HG02642 (cell line): ENCODE measurements at regions not wholly inside any gene's neighbourhood (a gene's known extent, or its start where the extent isn't known, plus 50 kb on each side); places are given as distances from the start of the nearest gene placed in this dataset.
"Not testable (repeated sequence)": the region's sequence is repeated elsewhere in the genome, so short reads cannot be mapped to it uniquely, and the experiment has no call there.

Source experiments
- ATAC-seq: cut with Tn5 transposase; IDR thresholded peaks from one replicate; pipeline ENCODE4 v1.9.1; 2021; ENCODE audit warnings: mild to moderate bottlenecking; ENCODE audit not compliant: unreplicated experiment, poor library complexity

DNA sequence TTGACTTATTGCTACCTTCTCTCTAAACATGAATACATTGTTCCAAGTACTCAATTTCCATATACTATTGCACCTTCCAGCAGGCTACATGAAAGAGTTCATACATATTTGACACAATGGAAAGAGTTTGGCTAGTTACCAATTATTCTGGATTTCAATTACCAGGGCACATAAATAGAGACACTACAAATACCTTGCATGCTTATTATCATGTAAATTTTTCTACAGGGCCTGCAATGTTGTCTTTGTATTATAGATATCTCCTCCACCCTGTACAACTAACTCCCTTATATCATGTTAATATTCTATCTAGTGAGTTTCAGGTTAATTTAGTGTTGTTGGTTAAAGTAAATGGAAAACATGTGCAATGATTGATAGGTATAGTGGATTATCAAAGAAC, 540.7 kb upstream of the SLITRK5 start:
- ATAC-seq: no peak

DNA sequence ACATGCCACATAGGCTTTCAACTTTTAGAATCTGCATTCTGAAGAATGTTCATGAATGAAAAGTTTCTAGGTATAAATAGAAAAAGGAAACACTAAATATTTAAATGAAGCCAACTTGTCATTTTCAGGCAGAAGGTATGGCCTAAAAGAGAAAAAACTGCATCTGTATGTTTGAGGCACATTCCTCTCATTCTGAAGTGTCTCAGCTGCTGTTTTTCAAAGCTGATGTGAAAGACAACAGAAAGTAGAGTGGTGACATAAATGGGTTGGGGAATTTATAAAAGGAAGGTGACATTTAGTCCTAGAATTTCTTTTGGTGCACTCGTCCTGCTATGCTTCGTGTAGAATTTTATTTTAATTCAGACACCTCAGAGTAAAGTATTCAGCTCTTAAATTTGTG, 539.6 kb upstream of the SLITRK5 start:
- no peak for ATAC-seq

DNA sequence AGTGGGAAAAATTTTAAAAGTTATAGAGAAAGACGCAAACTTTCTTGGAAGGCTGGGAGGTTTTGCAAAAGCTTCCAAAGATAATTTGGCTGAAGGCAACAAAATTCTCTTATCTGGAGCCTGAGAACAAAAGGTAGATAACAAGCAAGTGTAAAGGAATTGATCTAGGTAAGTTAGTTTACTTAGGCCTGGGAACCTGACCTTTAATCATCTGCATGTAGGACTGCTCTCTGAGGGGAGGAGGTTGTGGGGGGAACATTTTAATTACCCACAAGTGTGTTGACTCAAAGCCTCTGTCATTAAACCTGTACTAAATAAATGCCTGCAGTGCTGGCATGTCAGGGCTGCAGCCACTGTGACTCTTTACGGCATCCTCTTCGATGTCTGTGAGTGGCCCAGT, 532.3 kb upstream of the SLITRK5 start:
- ATAC-seq: no peak

DNA sequence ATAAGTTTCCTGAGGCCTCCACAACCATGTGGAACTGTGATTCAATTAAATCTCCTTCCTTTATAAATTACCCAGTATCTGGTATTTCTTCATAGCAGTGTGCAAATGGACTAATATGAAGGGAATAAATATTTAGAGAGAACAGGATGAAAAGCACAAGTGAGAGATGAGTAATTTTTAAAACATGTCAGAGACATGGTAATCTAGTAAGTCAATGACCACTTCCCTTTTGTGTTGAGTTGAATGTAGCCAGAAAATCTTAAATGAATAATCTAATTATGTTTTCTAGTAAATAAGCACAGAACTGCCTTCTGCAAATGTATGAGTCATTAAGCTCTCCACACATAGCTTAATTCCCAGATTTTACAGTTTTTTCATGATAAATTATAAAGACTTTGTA, 524.1 kb upstream of the SLITRK5 start:
- ATAC-seq: no peak

DNA sequence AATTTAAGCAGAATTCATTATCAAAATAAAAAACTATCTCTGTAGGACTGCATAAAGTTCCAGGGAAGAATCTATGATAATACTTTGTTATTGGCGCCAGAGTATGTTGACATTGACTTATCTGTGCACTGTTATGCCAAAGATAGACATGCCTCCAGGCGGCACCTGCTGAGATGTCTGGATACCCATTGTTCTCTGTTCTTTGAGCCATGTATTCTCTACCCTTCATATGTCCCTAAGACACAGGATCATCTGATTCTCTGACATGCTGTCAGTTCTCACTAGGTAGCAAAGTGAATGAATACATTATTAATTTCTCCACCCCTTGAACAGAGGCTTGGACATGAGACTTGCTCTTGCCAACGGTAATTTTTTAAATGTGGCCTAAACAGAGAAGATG, 517.8 kb upstream of the SLITRK5 start:
- ATAC-seq: no peak

DNA sequence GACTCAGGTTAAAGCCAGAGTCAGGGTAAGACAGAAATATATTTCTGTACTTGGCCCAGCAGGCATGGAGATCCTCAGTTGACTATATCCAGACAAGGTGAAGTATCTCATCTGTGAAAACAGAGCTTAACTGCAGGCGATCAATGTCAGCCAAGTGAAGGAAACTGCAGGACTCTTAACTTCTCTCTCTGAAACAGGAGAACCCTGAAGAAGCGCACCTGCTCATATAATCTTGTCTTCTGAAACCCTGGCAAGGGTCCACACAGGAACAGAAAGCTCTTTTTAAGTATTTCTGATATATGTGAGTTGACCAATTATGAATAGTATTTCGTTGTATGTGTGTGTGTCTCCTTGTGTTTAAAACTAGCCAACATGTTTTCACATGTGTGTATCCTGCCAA, 504.8 kb upstream of the SLITRK5 start:
- ATAC-seq: no peak

DNA sequence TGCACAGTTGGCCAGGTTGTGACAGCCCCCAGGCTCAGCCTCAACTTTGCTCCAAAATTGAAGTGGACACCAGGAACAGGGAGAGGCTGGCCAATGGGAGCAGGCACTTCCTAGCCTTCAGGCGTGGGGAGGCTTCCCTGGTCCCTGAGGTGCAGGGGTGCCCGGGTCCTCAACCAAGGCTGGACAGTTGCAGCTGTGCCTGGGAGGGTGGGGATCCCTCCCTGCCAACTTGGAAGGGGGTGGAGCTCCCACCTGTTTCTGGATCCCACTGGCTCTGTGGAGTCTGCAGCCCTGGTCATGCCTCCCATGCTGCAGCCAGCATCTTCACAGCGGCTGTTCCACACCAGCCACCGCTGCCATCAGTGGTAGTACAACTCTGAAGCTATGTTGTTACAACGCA, 502.8 kb upstream of the SLITRK5 start:
- no peak for ATAC-seq

DNA sequence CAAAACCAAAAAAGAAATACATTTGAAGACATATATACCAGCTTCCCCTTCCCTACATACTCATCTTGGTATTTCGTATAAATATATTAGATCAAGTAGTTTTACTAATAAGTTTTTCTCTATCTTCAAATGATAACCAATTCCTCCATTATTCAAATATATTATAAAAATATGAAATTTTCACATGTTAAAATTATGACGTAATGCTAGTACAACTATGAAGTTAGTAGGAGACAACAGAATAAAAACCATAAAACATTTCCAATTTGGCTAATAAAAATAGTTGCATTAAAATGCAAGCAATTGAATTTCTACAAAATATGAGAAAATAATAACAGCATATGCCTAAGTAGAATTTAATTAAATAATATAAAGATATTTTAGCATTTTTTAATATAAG, 501.8 kb upstream of the SLITRK5 start:
- ATAC-seq: no peak

DNA sequence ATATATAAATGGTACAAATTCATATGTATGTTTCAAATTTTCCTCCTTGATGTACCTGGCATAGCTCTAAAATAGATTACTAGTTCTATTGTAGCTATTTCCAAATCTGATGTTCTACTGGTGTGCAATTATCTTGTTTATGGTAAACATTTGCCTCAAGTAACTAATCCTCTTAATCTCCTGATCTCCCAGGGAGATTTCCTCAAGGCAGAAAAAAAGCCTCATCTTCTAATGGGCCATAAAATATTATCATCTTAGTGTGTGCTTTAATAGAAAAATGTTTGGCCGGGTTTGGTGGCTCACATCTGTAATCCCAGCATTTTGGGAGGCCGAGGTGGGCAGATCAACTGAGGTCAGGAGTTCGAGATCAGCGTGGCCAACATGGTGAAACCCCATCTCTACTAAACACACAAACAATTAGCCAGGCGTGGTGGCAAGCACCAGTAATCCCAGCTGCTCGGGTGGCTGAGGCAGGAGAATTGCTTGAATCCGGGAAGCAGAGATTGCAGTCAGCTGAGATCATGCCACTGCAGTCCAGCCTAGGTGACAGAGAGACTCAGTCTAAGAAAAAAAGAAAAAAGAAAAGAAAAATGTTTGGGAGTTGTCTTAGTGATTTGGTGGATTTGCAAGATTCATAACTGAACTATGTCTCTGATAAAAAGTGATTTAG, 498.9 kb upstream of the SLITRK5 start:
- no peak for ATAC-seq

DNA sequence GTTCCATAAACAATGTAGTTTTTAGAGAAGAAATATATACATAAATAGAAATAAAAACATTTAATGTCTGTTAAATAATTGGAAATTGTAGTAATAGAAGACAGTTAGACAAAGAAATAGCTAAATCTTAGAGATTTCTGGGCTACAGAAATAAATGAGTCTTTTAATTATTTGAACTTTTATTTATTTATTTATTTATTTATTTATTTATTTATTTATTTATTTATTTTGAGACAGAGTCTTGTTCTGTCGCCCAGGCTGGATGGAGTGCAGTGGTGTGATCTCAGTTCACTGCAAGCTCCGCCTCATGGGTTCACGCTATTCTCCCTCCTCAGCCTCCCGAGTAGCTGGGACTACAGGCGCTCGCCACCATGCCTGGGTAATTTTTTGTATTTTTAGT, 486.0 kb upstream of the SLITRK5 start:
- ATAC-seq: not testable (repeated sequence)

DNA sequence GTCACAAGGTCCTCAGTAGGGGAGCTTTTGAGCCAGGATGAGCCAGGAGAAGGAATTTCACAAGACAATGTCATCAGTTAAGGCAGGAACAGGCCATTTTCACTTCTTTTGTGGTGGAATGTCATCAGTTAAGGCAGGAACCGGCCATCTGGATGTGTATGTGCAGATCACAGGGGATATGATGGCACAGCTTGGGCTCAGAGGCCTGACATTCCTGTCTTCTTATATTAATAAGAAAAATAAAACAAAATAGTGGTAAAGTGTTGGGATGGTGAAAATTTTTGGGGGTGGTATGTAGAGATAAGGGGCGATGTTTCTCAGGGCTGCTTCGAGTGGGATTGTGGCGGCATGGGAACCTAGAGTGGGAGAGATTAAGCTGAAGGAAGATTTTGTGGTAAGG, 484.5 kb upstream of the SLITRK5 start:
- not testable (repeated sequence) for ATAC-seq

DNA sequence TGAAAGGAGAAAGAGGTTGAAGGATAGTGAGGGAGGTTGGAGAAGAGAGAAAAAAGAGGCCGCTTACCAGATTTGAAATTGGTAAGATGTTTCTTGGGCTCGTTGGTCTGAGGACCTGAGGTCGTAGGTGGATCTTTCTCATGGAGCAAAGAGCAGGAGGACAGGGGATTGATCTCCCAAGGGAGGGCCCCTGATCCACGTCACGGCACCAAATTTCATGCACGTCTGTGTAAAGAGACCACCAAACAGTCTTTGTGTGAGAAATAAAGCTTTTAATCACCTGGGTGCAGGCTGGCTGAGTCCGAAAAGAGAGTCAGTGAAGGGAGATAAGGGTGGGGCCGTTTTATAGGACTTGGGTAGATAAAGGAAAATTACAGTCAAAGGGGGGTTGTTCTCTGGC, 479.7 kb upstream of the SLITRK5 start:
- not testable (repeated sequence) for ATAC-seq

DNA sequence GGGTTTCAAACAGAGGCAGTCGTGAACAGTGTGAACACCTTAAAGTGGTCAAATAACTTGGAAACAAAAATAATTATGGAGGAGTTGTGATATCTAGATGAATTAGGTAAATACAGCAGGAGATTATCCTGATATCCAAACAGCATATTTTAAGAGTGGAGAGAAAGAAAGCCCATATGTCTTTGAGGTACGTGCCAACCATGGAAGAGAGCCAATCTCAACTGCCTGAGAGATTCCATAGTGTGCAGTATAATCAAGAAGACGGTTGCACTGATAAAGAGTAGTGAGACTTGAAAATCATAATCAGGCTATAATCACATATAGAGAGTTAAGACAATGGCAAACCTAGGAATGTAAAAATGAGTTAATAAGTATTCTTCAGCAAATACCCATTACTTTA, 472.8 kb upstream of the SLITRK5 start:
- ATAC-seq: no peak

DNA sequence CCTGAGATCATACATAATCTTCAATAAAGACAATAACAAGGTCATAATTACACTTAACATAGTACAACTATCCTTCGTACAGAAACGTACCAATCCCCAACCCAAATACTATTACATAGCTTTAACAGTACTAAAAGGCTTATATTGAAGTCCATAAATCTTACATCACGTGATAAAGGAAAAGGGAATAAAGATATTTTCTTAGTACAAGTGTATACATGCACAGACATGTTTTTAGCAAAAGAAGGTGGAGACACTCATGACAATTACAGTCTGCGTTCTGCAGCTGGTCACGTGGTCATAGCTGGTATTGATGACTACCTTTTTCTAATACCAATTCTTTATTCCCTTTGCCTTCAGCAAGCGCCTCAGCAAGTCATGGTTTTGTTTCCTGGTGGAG, 464.5 kb upstream of the SLITRK5 start:
- no peak for ATAC-seq

DNA sequence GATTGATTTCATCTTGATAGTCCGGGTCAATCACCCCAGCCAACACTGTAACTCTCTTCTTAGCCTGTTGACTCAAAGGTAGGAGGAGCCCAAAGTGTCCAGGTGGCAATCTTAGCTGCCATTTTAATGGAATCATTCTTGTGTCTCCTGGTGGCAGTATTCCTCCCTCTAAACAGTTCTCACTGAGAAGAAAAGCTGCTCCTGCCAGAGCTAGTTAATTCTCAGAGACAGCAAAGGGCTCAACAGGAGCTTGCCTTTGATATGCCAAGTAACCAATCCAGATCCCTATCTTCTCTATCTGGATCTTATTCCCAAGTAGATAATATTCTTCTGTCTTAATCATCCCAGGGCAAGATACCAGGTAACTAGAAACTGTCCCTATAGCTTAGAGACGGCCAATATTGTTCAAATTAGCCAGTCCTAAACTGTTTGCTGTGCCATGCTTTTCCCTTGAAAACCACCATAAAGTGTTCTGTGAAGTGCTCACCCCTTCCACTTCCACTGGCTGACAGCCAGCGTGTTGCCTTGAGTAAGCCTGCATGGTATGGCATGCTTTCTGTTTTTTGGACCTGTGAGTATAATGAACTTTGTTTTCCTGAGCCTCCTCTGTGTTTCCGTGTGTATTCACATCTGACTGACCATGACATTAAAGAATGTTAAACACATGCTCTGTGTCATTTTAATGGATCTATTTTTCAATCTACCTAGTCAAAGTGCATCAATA, 463.7 kb upstream of the SLITRK5 start:
- no peak for ATAC-seq

DNA sequence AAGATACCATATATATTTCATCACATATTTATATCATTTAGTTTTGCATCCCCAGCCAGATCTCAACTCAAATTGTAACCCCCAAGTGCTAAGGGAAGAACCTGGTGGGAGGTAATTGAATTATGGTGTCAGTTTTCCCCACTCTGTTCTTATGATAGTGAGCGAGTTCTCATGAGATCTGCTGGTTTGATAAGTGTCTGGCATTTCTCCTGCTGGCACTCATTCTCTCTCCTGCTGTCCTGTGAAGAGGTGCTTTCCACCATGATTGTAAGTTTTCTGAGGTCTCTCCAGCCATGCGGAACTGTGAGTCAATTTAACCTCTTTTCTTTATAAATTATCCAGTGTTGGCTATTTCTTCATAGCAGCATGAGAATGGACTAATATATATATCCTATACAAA, 462.5 kb upstream of the SLITRK5 start:
- ATAC-seq: no peak

DNA sequence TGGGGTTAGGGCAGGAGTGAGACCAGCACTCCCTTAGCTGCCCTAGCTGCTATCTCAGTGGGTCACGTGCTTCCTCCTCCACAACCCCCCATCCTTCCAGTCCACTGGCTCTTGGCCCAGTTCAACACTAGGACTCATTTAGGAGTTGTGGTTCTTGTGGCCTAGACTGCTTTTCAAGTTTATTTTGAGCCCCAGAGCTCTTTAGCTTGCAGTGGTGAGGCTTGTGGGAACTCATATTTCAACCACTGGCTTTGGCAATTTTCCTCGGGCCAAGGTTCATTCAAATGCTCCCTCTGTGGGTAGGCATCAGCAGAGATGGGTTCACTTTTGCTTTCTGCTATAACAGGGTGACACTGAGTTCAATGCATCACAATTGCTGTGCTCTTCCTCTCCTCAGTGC, 436.2 kb upstream of the SLITRK5 start:
- no peak for ATAC-seq

DNA sequence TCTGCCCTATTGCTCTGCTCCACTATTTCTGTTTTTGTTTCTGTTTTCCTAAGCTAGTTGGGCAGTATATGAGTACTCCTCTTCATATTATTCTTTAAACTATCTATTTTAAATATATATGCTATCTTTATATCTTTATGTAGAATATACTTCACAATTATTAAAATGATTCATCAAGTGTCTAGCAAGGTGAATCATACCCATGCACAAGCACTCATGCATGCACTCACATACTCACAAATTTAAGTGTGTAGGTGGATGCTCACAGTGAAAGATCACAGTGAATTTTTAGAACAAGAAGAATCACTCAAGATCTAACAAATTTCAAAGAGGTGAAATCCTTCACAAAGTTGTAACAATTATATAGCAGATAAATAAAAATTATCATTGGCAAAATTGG, 435.6 kb upstream of the SLITRK5 start:
- no peak for ATAC-seq

DNA sequence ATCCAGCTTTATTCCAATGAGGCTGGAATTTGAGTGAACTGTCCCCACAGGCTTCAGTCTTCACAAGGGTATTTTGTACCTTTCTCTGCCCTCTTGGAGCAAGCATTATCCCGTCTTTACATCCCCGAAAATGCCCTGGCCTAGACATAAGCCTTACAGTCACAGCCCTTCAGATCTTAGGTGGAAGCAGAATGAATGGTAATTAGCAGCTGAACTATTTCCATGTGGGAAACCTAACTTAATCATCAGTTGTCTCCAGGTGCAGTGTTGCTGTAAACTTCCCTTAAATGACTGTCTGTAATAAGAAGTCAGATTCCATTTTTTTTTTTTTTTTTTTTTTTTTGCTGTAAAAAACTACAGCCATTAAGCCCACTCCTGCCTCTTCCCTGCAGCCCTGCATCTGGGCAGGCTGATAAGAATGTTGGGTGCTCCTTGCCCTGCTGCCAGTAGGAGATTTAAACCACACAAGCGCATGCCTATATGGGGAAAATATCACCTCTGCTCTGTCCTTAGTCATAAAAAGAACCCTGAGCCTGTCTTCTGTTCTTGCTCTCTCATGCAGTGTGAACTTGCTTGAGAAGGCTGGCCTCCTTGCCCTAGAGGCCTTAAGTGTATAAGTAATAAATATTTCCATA, 426.8 kb upstream of the SLITRK5 start:
- no peak for ATAC-seq

DNA sequence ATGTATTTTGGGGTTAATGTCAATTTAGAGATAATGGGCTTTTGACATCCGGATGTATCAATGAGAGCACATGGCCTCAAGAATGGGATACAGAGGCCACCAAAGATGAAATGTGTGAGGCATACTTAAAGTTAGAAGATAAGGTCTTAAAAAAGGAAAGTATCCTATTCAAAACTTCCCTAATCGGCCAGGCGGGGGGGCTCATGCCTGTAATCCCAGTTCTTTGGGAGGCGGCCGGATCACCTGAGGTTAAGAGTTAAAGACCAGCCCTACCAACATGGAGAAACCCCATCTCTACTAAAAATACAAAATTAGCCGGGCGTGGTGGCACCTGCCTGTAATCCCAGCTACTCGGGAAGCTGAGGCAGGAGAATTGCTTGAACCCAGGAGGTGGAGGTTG, 421.3 kb upstream of the SLITRK5 start:
- ATAC-seq: not testable (repeated sequence)

DNA sequence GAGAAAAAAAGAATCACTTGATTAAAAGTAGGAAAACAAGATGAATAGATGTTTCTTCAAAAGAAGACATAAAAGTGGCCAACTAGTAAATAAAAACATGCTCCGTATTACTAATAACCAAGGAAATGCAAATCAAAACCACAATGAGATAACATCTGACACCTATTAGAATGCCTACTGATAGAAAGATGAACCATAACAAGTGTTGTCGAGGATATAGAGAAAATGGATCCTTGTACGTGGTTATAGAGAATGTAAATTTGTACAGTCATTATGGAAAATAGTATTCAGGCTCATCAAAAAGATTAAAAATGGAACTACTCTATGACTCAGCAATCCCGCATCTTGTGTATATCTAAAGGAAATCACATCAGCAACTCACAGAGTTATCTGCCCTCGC, 415.8 kb upstream of the SLITRK5 start:
- no peak for ATAC-seq
